Small intestine (tissue), 7 donors: ENCODE measurements at regions not wholly inside any gene's neighbourhood (a gene's known extent, or its start where the extent isn't known, plus 50 kb on each side); places are given as distances from the start of the nearest gene placed in this dataset.

ENCODE experiments used
- DNase-seq, 2 donors: peaks; one replicate each; pipeline versions ENCODE4 v3.0.0 to v3.0.0-alpha.2; 2013
- FAIRE-seq: peaks from 2 replicates; lab custom pipeline; 2012; peaks lifted over from hg19 to GRCh38; lab: Jason Lieb, UNC
- H3K27ac ChIP-seq, 3 donors: one replicate each; pipeline ENCODE4 v1.5.1; 2013; ENCODE audit warnings: low read length in 2 of 3, mild to moderate bottlenecking in 2 of 3, control low read depth in 1 of 3, inconsistent platforms in 1 of 3, low read depth in 1 of 3, moderate library complexity in 1 of 3
- H3K27me3 ChIP-seq, 3 donors: one replicate each; pipeline ENCODE4 v1.6.1; 2013; ENCODE audit warnings: low read length in 3 of 3, inconsistent platforms in 1 of 3; ENCODE audit not compliant: control insufficient read depth in 3 of 3, insufficient read depth in 3 of 3
- H3K36me3 ChIP-seq, 3 donors: one replicate each; pipeline ENCODE4 v1.6.1; 2013; ENCODE audit warnings: low read length in 3 of 3, inconsistent platforms in 1 of 3, low read depth in 1 of 3, mild to moderate bottlenecking in 1 of 3, moderate library complexity in 1 of 3; ENCODE audit not compliant: control insufficient read depth in 3 of 3, insufficient read depth in 2 of 3
- H3K4me1 ChIP-seq, 3 donors: one replicate each; pipeline ENCODE4 v1.6.1; 2013; ENCODE audit warnings: low read length in 2 of 3, inconsistent platforms in 1 of 3, low read depth in 1 of 3, mild to moderate bottlenecking in 1 of 3, moderate library complexity in 1 of 3; ENCODE audit not compliant: control insufficient read depth in 3 of 3, insufficient read depth in 2 of 3
- H3K4me3 ChIP-seq, 3 donors: one replicate each; pipeline ENCODE4 v1.5.1; 2013; ENCODE audit warnings: low read length in 3 of 3, control low read depth in 1 of 3, inconsistent platforms in 1 of 3, low read depth in 1 of 3, mild to moderate bottlenecking in 1 of 3, moderate library complexity in 1 of 3
- H3K9me3 ChIP-seq, 2 donors: one replicate each; pipeline ENCODE4 v1.6.1; 2013; ENCODE audit warnings: low read depth in 1 of 2, low read length in 1 of 2; ENCODE audit not compliant: control insufficient read depth in 2 of 2, insufficient read depth in 1 of 2
- WGBS, 3 donors: extraction: QIAGEN DNeasy Blood & Tissue Kit; methylation state at CpG; one replicate each; pipeline ENCODE4 v1.1.7; 2013; 5-methylcytosine and 5-hydroxymethylcytosine counted together
- donor health status: healthy with polysubstance abuse.
- donor health status: control.
- donor health status: control.
- donor health status: Bipolar disorder and iron deficiency.
- donor health status: healthy.

DNA sequence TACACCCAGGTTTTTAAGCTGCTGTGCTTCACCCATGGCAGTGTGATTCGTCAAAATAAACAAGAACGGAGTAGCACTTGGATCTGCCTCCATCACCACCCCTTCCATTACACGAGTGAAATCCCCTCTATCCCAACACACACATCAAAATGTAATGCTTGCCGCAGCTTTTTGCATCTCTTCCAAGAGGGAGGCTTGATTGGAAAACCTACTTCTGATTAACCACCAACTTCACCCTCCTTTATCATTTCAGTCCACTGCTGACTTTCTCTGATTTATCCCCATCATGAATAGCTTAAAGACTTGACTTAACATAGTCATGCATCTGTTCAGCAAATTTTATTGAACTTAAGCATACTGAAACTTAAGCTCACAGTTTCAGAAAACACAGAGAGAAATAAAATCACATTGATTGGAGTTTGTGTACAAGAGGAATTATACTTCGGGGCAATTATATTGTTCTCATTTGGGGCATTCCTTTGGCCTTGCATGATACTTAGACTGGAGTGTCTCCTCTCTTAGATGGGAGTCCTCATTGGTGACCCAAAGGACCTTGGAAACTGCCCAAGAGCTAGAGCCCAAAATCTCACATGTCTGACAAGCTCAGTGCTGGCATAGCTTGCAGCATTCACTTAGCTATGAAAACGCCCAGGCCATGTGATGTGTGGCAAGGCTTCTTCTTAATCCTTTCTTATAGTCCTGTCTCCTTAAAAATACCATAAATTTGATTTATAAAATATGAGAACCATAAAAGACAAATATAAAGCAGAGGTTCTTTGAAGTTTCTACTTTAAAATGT lies 124.3 kb upstream of the UMPS start:
- H3K4me1 ChIP-seq, result peaks cover 0 to 26% (median 5%) of the 10 kb centered on the region in 3 donors
- peaks cover 0 to 10% (median 0%) of the 10 kb centered on the region in 3 donors for H3K36me3 ChIP-seq
- WGBS, 3 donors, result 62 to 79% (median 67%) methylated on average over 6 of the region's 6 CpGs
- H3K9me3 ChIP-seq, result no peaks in the 10 kb centered on the region
- FAIRE-seq, result no peak
- H3K4me3 ChIP-seq, result no peak overlapping the region
- H3K27me3 ChIP-seq, result no peaks in the 10 kb centered on the region
- DNase-seq, result no peak
- H3K27ac ChIP-seq, result no peak overlapping the region

DNA sequence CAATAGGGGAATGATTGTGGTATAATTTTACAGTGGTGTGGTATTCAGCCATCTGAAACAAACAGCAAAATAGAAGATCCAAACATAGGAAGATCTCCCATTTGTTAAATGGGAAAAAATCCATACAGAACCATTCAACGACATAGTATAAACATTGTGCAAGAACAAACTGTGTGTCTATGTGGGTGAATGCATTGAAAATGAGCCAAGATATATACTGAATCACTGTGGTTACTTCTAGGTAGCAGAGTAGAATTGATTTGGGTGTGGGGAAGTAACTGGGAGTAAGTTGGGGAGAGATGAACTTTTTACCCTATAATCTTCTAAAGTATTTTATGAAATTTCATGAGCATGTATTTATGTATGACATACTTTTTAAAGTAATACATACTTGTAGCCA lies 123.1 kb upstream of the UMPS start:
- no peaks in the 10 kb centered on the region for H3K27me3 ChIP-seq
- no peaks in the 10 kb centered on the region for H3K9me3 ChIP-seq
- WGBS, 3 donors, result 55 to 73% (median 62%) methylated on average over 1 of the region's 1 CpG
- no peak for FAIRE-seq
- peaks cover 0 to 10% (median 0%) of the 10 kb centered on the region in 3 donors for H3K36me3 ChIP-seq
- H3K4me1 ChIP-seq, result peaks cover 0 to 28% (median 8%) of the 10 kb centered on the region in 3 donors
- no peak for DNase-seq
- no peak overlapping the region for H3K27ac ChIP-seq
- H3K4me3 ChIP-seq, result no peak overlapping the region

- Histone ChIP-seq H3K36me3 (peaks cover 0 to 10% (median 0%) of the 10 kb centered on the region in 3 donors), H3K4me3 (no peak overlapping the region), H3K4me1 (peaks cover 0 to 28% (median 8%) of the 10 kb centered on the region in 3 donors), H3K27me3 (no peaks in the 10 kb centered on the region), H3K27ac (peak overlapping the region in 1 of 3 donors; percentile 28), H3K9me3 (no peaks in the 10 kb centered on the region)
- FAIRE-seq (no peak), DNase-seq (peak; percentile 79 to 87)
- WGBS, 3 donors, result 44 to 73% (median 53%) methylated on average over 3 of the region's 3 CpGs
These were observed 120.8 kb upstream of the UMPS start for GRCh38 chr3:124609402-124609801.

DNA sequence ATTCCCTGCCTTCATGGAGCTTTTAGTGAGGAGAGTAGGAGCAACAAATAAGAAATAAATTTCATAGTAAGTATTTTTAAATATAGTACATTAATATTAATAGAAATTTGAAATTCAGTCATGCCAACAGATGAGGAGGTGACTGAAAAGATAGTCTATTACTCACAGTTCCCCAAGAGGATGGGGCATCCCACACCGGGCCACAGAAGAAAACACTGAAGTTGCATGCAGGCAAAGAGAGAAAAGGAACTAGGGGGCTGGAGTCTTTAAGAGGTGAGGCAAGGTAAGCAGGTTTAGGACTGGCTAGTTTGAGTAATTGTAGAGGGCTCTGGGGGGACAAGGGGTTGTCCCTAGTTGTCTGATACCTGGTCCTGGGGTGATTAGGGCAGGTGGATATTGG lies 120.1 kb upstream of the UMPS start:
- H3K4me1 ChIP-seq, result peaks cover 0 to 28% (median 8%) of the 10 kb centered on the region in 3 donors
- no peak overlapping the region for H3K4me3 ChIP-seq
- no peaks in the 10 kb centered on the region for H3K9me3 ChIP-seq
- H3K27me3 ChIP-seq, result no peaks in the 10 kb centered on the region
- DNase-seq (no peak), FAIRE-seq (no peak)
- WGBS, 3 donors, result 90 to 98% (median 95%) methylated on average over 1 of the region's 1 CpG
- H3K36me3 ChIP-seq, result peaks cover 0 to 10% (median 0%) of the 10 kb centered on the region in 3 donors
- no peak overlapping the region for H3K27ac ChIP-seq

DNA sequence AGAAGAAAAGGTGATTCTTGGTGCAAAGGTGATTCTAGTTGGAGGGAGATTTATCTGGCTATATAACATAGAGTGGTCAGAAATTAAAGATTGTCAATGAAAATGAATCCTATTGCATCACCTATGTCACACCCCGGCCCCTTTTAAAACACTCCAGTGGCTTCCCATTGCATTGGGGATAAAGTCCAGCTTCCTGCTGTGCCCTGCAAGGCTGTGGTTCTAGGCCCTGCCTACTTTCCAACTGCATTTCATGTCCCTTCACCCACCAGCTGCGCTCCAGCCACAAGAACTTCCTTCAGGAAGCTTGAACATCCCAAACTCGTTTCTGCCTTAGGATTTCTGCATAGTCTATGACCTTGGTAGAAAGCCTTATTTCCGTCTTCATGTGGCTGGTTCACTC lies 118.7 kb upstream of the UMPS start:
- Histone ChIP-seq H3K27ac (peak overlapping the region in 1 of 3 donors; percentile 21), H3K4me1 (peaks cover 2 to 30% (median 8%) of the 10 kb centered on the region in 3 donors), H3K4me3 (no peak overlapping the region), H3K36me3 (peaks cover 0 to 10% (median 0%) of the 10 kb centered on the region in 3 donors), H3K27me3 (no peaks in the 10 kb centered on the region), H3K9me3 (no peaks in the 10 kb centered on the region)
- DNase-seq (peak; percentile 82 to 84), FAIRE-seq (no peak)
- 12 to 39% (median 23%) methylated on average over 4 of the region's 4 CpGs for WGBS, 3 donors

DNA sequence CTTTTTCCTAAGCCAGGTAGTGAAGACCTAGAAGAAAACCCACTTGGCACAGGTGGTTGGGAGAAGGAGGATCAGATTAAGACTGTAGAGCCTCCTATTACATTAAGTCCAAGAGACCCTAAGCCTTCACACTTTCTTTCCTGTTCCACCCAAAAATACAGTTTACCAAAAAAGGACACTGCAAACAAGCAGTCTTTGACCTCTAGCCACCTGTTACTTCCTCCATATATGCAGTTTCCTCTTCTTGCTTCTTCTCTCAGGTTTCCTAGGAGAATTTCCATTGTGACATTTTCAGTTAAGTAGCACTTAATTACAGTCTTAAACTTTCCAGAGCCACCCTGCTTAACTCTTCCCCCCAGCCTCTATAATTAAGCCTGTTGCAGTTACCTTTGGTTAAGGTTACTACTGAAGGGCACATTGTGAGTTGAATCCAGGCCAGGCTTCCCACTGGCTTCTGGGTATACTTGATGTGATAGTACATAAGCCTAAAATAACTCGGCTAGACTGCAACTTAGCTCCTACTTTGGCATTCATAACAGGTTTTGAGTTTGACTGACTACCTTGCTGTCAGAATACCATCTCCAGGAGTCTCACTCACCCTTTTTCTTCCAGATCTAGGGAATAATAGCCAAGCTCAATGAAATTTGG lies 114.2 kb upstream of the UMPS start:
- peaks cover 7 to 29% (median 11%) of the 10 kb centered on the region in 3 donors for H3K4me1 ChIP-seq
- WGBS, 3 donors, result 77 to 96% (median 85%) methylated on average over 1 of the region's 1 CpG
- H3K27me3 ChIP-seq, result no peaks in the 10 kb centered on the region
- peaks cover 0 to 7% of the 10 kb centered on the region in 2 donors for H3K9me3 ChIP-seq
- FAIRE-seq (no peak), DNase-seq (no peak)
- H3K4me3 ChIP-seq, result no peak overlapping the region
- H3K27ac ChIP-seq, result no peak overlapping the region
- peaks cover 0 to 2% (median 0%) of the 10 kb centered on the region in 3 donors for H3K36me3 ChIP-seq

GRCh38 chr3:124617177-124617576 lies 113.1 kb upstream of the UMPS start:
- FAIRE-seq, result no peak
- Histone ChIP-seq H3K4me3 (no peak overlapping the region), H3K36me3 (peaks cover 0 to 2% (median 0%) of the 10 kb centered on the region in 3 donors), H3K4me1 (peaks cover 6 to 29% (median 18%) of the 10 kb centered on the region in 3 donors), H3K9me3 (peaks cover 0 to 7% of the 10 kb centered on the region in 2 donors), H3K27me3 (no peaks in the 10 kb centered on the region), H3K27ac (no peak overlapping the region)
- 35 to 53% (median 36%) methylated on average over 1 of the region's 1 CpG for WGBS, 3 donors
- DNase-seq, result no peak

- Histone ChIP-seq H3K27me3 (no peaks in the 10 kb centered on the region), H3K27ac (peak overlapping the region; percentile 77 to 87 (median 80)), H3K4me3 (no peak overlapping the region), H3K36me3 (peaks cover 0 to 2% (median 0%) of the 10 kb centered on the region in 3 donors), H3K9me3 (peaks cover 0 to 7% of the 10 kb centered on the region in 2 donors), H3K4me1 (peaks cover 6 to 44% (median 22%) of the 10 kb centered on the region in 3 donors)
- DNase-seq, result peak in 1 of 2 donors; percentile 58
- FAIRE-seq, result peak; percentile 55
- WGBS, 3 donors, result 53 to 62% (median 54%) methylated on average over 4 of the region's 4 CpGs
These were observed 110.2 kb upstream of the UMPS start for GRCh38 chr3:124619887-124620599.
